ENCODE measurements at regions not wholly inside any gene's neighbourhood (a gene's known extent, or its start where the extent isn't known, plus 50 kb on each side); places are given as distances from the start of the nearest gene placed in this dataset.

GRCh38 chr9:29685531-29685930 is 2112.2 kb upstream of the C9orf72 start:
- H3K9ac ChIP-seq (ENCODE audit: extremely low read depth, insufficient read length, low read length): no peak overlapping the region
- no peak overlapping the region for H2AFZ ChIP-seq (ENCODE audit: low read length)
- no peak overlapping the region for H2BK5ac ChIP-seq (ENCODE audit: insufficient read length, low read length)
- no peaks in the 10 kb centered on the region; the same call in 1 of the 2 replicates for H3K4me1 ChIP-seq (ENCODE audit: insufficient read depth, low read length)
- H2AK5ac ChIP-seq (ENCODE audit: insufficient read length, low read length): no peak overlapping the region
- H3K14ac ChIP-seq (ENCODE audit: insufficient read depth, low read length): no peak overlapping the region
- no peak overlapping the region for H2BK12ac ChIP-seq (ENCODE audit: insufficient read length, low read depth, low read length)
- H2BK120ac ChIP-seq (ENCODE audit: low read depth, low read length, poor library complexity, severe bottlenecking): no peak overlapping the region
- H4K8ac ChIP-seq (replicated peaks; ENCODE audit: insufficient read length, low read depth, low read length): no peak overlapping the region
- H2BK15ac ChIP-seq (ENCODE audit: low read depth, low read length): no peak overlapping the region
- H3K23ac ChIP-seq (ENCODE audit: insufficient read length, low read depth, low read length): no peak overlapping the region
- H3K27me3 ChIP-seq (ENCODE audit: insufficient read depth, low read length): no peaks in the 10 kb centered on the region
- Mint-ChIP-seq H3K27me3 (ENCODE audit: low read depth) (no peaks in the 10 kb centered on the region; the same call in 1 of the 2 replicates), H3K4me3 (no peak overlapping the region), H3K36me3 (ENCODE audit: insufficient read depth in 1 of 3, low read depth in 3 of 3) (no peaks in the 10 kb centered on the region), H3K27ac (no peak overlapping the region), H3K4me1 (peaks cover 0 to 2% of the 10 kb centered on the region in 2 experiments; a peak in 1 of 4 replicates), H3K9me3 (no peaks in the 10 kb centered on the region)
- H3K18ac ChIP-seq (ENCODE audit: insufficient read length, low read depth, low read length): no peak overlapping the region
- H4K5ac ChIP-seq (ENCODE audit: insufficient read length, low read depth, low read length): no peak overlapping the region
- H3K79me2 ChIP-seq (ENCODE audit: insufficient read depth, low read length): no peaks in the 10 kb centered on the region
- H3K23me2 ChIP-seq (ENCODE audit: insufficient read length, low read depth, low read length, poor library complexity, severe bottlenecking): no peaks in the 10 kb centered on the region
- no peak for TF ChIP-seq CTCF (conservative IDR thresholded peaks at IDR 0.05)
- H3K4me2 ChIP-seq (ENCODE audit: insufficient read depth, insufficient read length, low read length): no peak overlapping the region
- H3K4ac ChIP-seq (ENCODE audit: low read depth, low read length): no peak overlapping the region
- H4K91ac ChIP-seq (ENCODE audit: insufficient read length, low read depth, low read length): no peak overlapping the region
- no peaks in the 10 kb centered on the region for H3K9me3 ChIP-seq (ENCODE audit: control insufficient read depth, low read depth, low read length)
- H2BK20ac ChIP-seq (ENCODE audit: low read depth, low read length, poor library complexity, severe bottlenecking): no peak overlapping the region
- no peak for DNase-seq
- H3T11ph ChIP-seq (ENCODE audit: low read length): no peak overlapping the region
- H3K27ac ChIP-seq (ENCODE audit: insufficient read length, low read depth, low read length): no peak overlapping the region
- no peak overlapping the region for H3K56ac ChIP-seq (ENCODE audit: insufficient read length, low read depth, low read length)
- no peaks in the 10 kb centered on the region for H3K79me1 ChIP-seq (ENCODE audit: insufficient read depth, low read depth, low read length, poor library complexity, severe bottlenecking)
- no peaks in the 10 kb centered on the region for H4K20me1 ChIP-seq (ENCODE audit: control insufficient read depth, insufficient read depth, insufficient read length)

Data from H9 (cell line).